ENCODE measurements at regions not wholly inside any gene's neighbourhood (a gene's known extent, or its start where the extent isn't known, plus 50 kb on each side); places are given as distances from the start of the nearest gene placed in this dataset.

GRCh38 chr12:111212814-111213456 is 156.0 kb downstream of the PHETA1 start:
- Histone ChIP-seq H3K9me3 (no peaks in the 10 kb centered on the region), H3K4me3 (no peak overlapping the region), H3K27ac (no peak overlapping the region), H3K4me1 (no peaks in the 10 kb centered on the region), H3K36me3 (no peaks in the 10 kb centered on the region), H3K27me3 (peaks cover 0 to 13% of the 10 kb centered on the region in 2 donors)
- WGBS, 2 donors: 73 to 80% methylated on average over 12 of the region's 12 CpGs
- TF ChIP-seq CTCF (IDR thresholded peaks at IDR 0.05): no peak
- TF ChIP-seq POLR2A (IDR thresholded peaks at IDR 0.05): no peak
- TF ChIP-seq EP300 (IDR thresholded peaks at IDR 0.05): no peak
- DNase-seq (ENCODE audit: low spot score in 2 of 2): no peak

GRCh38 chr12:111211910-111212757 is 156.8 kb downstream of the PHETA1 start:
- DNase-seq (ENCODE audit: low spot score in 2 of 2): no peak
- no peak overlapping the region for H3K27ac ChIP-seq
- H3K27me3 ChIP-seq: peaks cover 0 to 16% of the 10 kb centered on the region in 2 donors
- 48 to 49% methylated on average over 7 of the region's 7 CpGs for WGBS, 2 donors
- no peak overlapping the region for H3K4me3 ChIP-seq
- TF ChIP-seq EP300 (IDR thresholded peaks at IDR 0.05) (no peak), CTCF (IDR thresholded peaks at IDR 0.05) (no peak), POLR2A (IDR thresholded peaks at IDR 0.05) (no peak)
- H3K4me1 ChIP-seq: no peaks in the 10 kb centered on the region
- H3K36me3 ChIP-seq: no peaks in the 10 kb centered on the region
- H3K9me3 ChIP-seq: no peaks in the 10 kb centered on the region

- no peaks in the 10 kb centered on the region for H3K4me1 ChIP-seq
- H3K27ac ChIP-seq: no peak overlapping the region
- 36 to 52% methylated on average over 4 of the region's 4 CpGs for WGBS, 2 donors
- no peaks in the 10 kb centered on the region for H3K9me3 ChIP-seq
- H3K4me3 ChIP-seq: no peak overlapping the region
- H3K27me3 ChIP-seq: peaks cover 0 to 16% of the 10 kb centered on the region in 2 donors
- no peak for DNase-seq (ENCODE audit: low spot score in 2 of 2)
- no peaks in the 10 kb centered on the region for H3K36me3 ChIP-seq
- TF ChIP-seq EP300 (IDR thresholded peaks at IDR 0.05) (no peak), POLR2A (IDR thresholded peaks at IDR 0.05) (no peak), CTCF (IDR thresholded peaks at IDR 0.05) (no peak)
Measured at GRCh38 chr12:111209811-111210210, 159.1 kb downstream of the PHETA1 start.

- no peak overlapping the region for H3K4me3 ChIP-seq
- DNase-seq (ENCODE audit: low spot score in 2 of 2): no peak
- WGBS, 2 donors: 69 to 71% methylated on average over 3 of the region's 3 CpGs
- no peaks in the 10 kb centered on the region for H3K36me3 ChIP-seq
- TF ChIP-seq EP300 (IDR thresholded peaks at IDR 0.05) (no peak), CTCF (IDR thresholded peaks at IDR 0.05) (no peak), POLR2A (IDR thresholded peaks at IDR 0.05) (no peak)
- no peak overlapping the region for H3K27ac ChIP-seq
- no peaks in the 10 kb centered on the region for H3K4me1 ChIP-seq
- H3K27me3 ChIP-seq: peaks cover 0 to 16% of the 10 kb centered on the region in 2 donors
- H3K9me3 ChIP-seq: no peaks in the 10 kb centered on the region
Measured at GRCh38 chr12:111207761-111208160, 161.1 kb downstream of the PHETA1 start.

- Histone ChIP-seq H3K36me3 (no peaks in the 10 kb centered on the region), H3K27me3 (peaks cover 0 to 12% of the 10 kb centered on the region in 2 donors), H3K9me3 (no peaks in the 10 kb centered on the region), H3K27ac (no peak overlapping the region), H3K4me1 (no peaks in the 10 kb centered on the region), H3K4me3 (no peak overlapping the region)
- WGBS, 2 donors: 72 to 88% methylated on average over 14 to 15 of the region's 15 CpGs
- DNase-seq (ENCODE audit: low spot score in 2 of 2): no peak
- TF ChIP-seq POLR2A (IDR thresholded peaks at IDR 0.05) (no peak), CTCF (IDR thresholded peaks at IDR 0.05) (no peak), EP300 (IDR thresholded peaks at IDR 0.05) (no peak)
Measured at GRCh38 chr12:111204788-111205241, 164.1 kb downstream of the PHETA1 start.
